ENCODE measurements at regions not wholly inside any gene's neighbourhood (a gene's known extent, or its start where the extent isn't known, plus 50 kb on each side); places are given as distances from the start of the nearest gene placed in this dataset.

DNA sequence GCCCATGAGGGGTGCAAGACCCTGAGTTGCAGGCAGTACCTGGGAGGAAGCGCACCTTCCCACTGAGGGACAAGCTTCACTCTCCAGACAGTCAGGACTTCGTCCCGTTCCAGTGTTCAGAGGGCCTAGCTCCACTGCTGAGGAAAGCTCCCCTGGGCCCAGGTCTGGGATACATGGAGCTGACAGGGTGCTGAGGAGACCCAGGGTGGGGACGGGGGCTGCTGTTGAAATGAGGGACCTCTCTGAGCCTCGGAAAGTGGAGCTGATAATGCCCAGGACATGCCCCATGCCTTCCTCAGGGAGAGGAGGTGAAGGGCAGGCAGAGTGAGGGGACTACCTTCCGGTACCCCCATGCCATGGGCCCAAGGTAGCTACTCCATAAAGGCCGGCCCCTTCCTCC, 169.2 kb upstream of the MYCN start:
- H3K27ac ChIP-seq, result no peak overlapping the region
- H3K4me1 ChIP-seq, result no peaks in the 10 kb centered on the region
- H3K27me3 ChIP-seq, result no peaks in the 10 kb centered on the region
- no peak for ATAC-seq
- TF ChIP-seq POLR2AphosphoS5 (IDR thresholded peaks at IDR 0.05) (no peak), EP300 (IDR thresholded peaks at IDR 0.05) (no peak), POLR2A (IDR thresholded peaks at IDR 0.05) (no peak)
- TF ChIP-seq, protein P1, sequence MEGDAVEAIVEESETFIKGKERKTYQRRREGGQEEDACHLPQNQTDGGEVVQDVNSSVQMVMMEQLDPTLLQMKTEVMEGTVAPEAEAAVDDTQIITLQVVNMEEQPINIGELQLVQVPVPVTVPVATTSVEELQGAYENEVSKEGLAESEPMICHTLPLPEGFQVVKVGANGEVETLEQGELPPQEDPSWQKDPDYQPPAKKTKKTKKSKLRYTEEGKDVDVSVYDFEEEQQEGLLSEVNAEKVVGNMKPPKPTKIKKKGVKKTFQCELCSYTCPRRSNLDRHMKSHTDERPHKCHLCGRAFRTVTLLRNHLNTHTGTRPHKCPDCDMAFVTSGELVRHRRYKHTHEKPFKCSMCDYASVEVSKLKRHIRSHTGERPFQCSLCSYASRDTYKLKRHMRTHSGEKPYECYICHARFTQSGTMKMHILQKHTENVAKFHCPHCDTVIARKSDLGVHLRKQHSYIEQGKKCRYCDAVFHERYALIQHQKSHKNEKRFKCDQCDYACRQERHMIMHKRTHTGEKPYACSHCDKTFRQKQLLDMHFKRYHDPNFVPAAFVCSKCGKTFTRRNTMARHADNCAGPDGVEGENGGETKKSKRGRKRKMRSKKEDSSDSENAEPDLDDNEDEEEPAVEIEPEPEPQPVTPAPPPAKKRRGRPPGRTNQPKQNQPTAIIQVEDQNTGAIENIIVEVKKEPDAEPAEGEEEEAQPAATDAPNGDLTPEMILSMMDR (IDR thresholded peaks at IDR 0.05), result no peak
- H3K4me3 ChIP-seq, result no peak overlapping the region
- H3K36me3 ChIP-seq, result no peaks in the 10 kb centered on the region
- no peaks in the 10 kb centered on the region for H3K9me3 ChIP-seq
- WGBS, 2 donors (ENCODE audit: low coverage in 1 of 2), result 94% methylated on average over 3 of the region's 7 CpGs; no CpG with 5 or more reads in 1 of the 2 donors

DNA sequence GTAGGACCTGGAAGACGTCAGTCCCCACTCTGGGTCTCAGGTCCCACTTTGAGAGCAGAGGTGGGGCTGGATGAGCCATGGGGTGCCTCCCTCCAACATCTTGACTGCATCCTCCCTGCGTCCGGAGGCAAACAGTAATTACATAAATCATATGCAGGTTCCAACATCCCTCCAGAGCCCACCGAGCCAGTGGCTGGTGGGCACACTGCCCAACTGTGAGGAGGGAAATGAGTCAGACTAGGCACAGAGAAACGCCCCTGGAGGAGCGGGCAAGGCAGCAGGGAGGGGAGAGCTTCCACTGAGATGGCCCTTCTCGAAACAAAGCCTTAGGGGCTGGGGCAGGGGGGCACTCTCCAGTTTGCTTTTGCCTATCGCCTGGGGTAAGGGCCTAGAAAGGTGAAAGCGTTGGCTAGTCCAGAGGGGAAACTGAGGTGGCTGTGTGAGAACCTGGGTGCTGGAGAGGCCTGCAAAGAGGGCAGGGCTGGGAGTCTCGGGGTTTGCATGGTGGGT, 168.2 kb upstream of the MYCN start:
- 53 to 96% methylated on average over 4 to 5 of the region's 10 CpGs for WGBS, 2 donors (ENCODE audit: low coverage in 1 of 2)
- H3K4me3 ChIP-seq, result no peak overlapping the region
- no peaks in the 10 kb centered on the region for H3K27me3 ChIP-seq
- no peaks in the 10 kb centered on the region for H3K4me1 ChIP-seq
- H3K27ac ChIP-seq, result no peak overlapping the region
- no peaks in the 10 kb centered on the region for H3K9me3 ChIP-seq
- TF ChIP-seq POLR2AphosphoS5 (IDR thresholded peaks at IDR 0.05), result no peak
- TF ChIP-seq EP300 (IDR thresholded peaks at IDR 0.05), result no peak
- TF ChIP-seq, protein P1 (IDR thresholded peaks at IDR 0.05), result no peak
- TF ChIP-seq POLR2A (IDR thresholded peaks at IDR 0.05), result no peak
- ATAC-seq, result no peak
- no peaks in the 10 kb centered on the region for H3K36me3 ChIP-seq

DNA sequence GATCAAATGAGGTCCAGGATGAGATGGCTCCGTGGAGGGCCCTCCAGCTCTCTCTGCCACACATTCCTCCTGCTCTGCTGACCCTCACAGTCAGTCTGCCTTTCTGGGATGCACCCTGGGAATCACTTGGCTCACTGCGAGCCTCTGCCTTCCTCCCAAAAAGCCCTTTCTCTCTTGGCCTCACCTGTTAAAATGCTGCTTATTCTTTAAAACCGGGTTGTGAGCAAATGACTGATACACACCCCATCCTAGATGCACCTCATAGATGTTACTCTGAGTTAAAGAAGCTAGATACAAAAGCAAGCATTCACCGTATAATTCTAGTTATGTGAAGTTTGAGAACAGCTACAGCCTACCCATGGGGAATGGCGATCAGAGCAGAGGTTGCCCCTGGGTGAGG, 167.7 kb upstream of the MYCN start:
- no peak for ATAC-seq
- Histone ChIP-seq H3K36me3 (no peaks in the 10 kb centered on the region), H3K27ac (no peak overlapping the region), H3K9me3 (no peaks in the 10 kb centered on the region), H3K4me1 (no peaks in the 10 kb centered on the region), H3K27me3 (no peaks in the 10 kb centered on the region), H3K4me3 (no peak overlapping the region)
- 90 to 100% methylated on average over 2 to 3 of the region's 5 CpGs for WGBS, 2 donors (ENCODE audit: low coverage in 1 of 2)
- TF ChIP-seq, protein P1 (IDR thresholded peaks at IDR 0.05), result no peak
- no peak for TF ChIP-seq POLR2A (IDR thresholded peaks at IDR 0.05)
- TF ChIP-seq EP300 (IDR thresholded peaks at IDR 0.05), result no peak
- TF ChIP-seq POLR2AphosphoS5 (IDR thresholded peaks at IDR 0.05), result no peak

DNA sequence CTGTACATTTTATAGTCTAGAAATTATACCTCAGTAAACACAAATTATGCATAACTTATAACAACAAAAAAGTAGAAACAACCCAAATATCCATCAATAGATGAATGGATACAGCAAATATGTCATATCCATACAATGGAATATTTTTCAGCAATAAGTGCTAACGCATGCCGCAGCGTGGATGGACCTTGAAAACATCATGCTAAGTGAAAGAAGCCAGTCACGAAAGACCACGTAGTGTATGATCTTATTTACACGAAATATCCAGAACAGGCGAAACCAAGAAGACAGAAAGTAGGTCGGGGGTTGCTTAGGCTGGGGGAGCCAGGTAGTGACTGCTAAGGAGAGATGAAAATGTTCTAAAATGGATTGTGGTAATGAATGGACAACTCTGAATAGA, 167.1 kb upstream of the MYCN start:
- WGBS, 2 donors (ENCODE audit: low coverage in 1 of 2), result 86 to 94% methylated on average over 7 to 8 of the region's 8 CpGs
- H3K27ac ChIP-seq, result no peak overlapping the region
- no peaks in the 10 kb centered on the region for H3K27me3 ChIP-seq
- TF ChIP-seq POLR2AphosphoS5 (IDR thresholded peaks at IDR 0.05) (no peak), POLR2A (IDR thresholded peaks at IDR 0.05) (no peak)
- H3K9me3 ChIP-seq, result no peaks in the 10 kb centered on the region
- no peaks in the 10 kb centered on the region for H3K36me3 ChIP-seq
- no peaks in the 10 kb centered on the region for H3K4me1 ChIP-seq
- no peak overlapping the region for H3K4me3 ChIP-seq
- ATAC-seq, result no peak

DNA sequence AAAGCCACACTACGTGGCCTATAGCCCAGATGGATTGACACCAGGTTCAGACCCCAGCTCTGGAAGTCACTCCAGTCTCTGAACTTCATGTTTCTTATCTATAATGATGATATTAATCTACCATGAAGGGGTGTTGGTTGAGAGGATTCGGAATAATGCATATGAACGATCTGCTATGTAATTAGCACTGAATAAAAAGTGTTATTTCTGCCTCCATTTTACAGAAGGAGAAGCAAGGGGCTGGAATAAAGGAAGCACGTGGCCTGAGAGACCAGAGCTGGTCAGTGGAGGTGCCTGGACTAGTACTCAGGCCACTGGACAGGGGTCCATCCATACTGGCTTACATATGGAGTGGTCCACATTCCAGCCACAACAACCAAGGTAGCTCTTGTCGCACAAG, 166.5 kb upstream of the MYCN start:
- WGBS, 2 donors (ENCODE audit: low coverage in 1 of 2), result 90 to 97% methylated on average over 5 of the region's 5 CpGs
- TF ChIP-seq POLR2A (IDR thresholded peaks at IDR 0.05) (no peak), EP300 (IDR thresholded peaks at IDR 0.05) (no peak), POLR2AphosphoS5 (IDR thresholded peaks at IDR 0.05) (no peak)
- TF ChIP-seq, protein P1 (IDR thresholded peaks at IDR 0.05), result no peak
- no peak overlapping the region for H3K4me3 ChIP-seq
- H3K4me1 ChIP-seq, result no peaks in the 10 kb centered on the region
- no peaks in the 10 kb centered on the region for H3K36me3 ChIP-seq
- H3K27ac ChIP-seq, result no peak overlapping the region
- no peak for ATAC-seq
- no peaks in the 10 kb centered on the region for H3K9me3 ChIP-seq
- H3K27me3 ChIP-seq, result peaks cover 4% of the 10 kb centered on the region
